NCI-H2107 treated with DMSO at 0.1 percent for 48 hours (cell line): ENCODE measurements at regions not wholly inside any gene's neighbourhood (a gene's known extent, or its start where the extent isn't known, plus 50 kb on each side); places are given as distances from the start of the nearest gene placed in this dataset.
"Not testable (repeated sequence)": the region's sequence is repeated elsewhere in the genome, so short reads cannot be mapped to it uniquely, and the experiment has no call there.

Source experiments
- DNase-seq: peaks from one replicate; lab custom pipeline; 2025; ENCODE audit not compliant: unreplicated experiment; lab: John Stamatoyannopoulos, UW

DNA sequence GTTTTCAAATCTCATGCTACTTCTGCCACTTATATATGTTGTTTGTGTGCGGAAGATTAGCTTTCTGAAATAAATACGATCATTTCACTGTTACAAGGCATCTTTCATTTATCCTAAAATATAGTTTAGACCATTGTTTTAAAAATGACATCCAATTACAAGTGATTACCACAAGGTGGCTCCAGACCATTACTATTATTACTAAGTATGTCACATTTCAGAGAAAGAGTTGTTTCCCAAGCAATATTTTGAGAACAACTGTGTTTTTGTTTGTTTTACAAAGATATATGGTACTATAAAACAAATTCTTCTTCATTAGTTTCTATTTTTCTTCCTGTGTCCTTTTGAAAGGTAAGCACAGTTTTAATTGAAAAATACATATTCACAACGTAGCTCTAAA is 136.0 kb upstream of the RAP2B start:
- DNase-seq = peak; percentile 14

- no peak for DNase-seq
Measured at GRCh38 chr3:153028381-153028780, 133.6 kb upstream of the RAP2B start.

GRCh38 chr3:153029350-153029749 is 132.7 kb upstream of the RAP2B start:
- no peak for DNase-seq

GRCh38 chr3:153032891-153033290 is 129.1 kb upstream of the RAP2B start:
- no peak for DNase-seq

GRCh38 chr3:153036846-153037245 is 125.2 kb upstream of the RAP2B start:
- DNase-seq = no peak

DNA sequence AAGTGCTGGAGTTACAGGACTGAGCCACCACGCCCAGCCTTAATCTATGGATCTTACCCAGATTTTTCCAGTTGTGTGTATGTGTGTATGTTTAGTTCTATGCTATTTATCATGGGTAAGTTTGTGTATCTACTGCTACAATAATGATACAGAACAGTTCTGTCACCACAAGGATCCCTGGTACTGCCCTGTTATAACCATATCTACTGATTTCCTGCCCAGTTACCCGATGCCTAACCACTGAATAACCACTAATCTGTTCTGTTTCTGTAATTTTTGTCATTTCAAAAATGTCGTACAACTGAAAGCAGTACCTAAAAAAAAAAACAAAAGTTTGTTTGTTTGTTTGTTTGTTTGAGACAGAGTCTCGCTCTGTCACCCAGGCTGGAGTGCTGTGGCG is 123.7 kb upstream of the RAP2B start:
- DNase-seq = no peak

DNA sequence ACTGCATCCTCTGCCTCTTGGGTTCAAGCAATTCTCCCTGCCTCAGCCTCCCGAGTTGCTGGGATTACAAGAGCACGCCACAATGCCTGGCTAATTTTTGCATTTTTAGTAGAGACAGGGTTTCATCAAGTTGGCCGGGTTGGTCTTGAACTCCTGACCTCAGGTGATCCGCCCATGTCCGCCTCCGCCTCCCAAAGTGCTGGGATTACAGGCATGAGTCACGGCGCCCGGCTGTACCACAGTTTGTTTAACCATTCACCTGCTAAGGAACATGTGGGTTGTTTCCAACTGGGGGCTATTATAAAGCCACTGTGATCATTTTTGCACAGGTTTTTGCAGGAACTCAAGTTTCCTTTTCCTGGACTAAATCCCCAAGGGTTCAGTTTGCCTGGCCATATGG is 123.2 kb upstream of the RAP2B start:
- DNase-seq = no peak

GRCh38 chr3:153041181-153041580 is 120.8 kb upstream of the RAP2B start:
- DNase-seq = no peak

DNA sequence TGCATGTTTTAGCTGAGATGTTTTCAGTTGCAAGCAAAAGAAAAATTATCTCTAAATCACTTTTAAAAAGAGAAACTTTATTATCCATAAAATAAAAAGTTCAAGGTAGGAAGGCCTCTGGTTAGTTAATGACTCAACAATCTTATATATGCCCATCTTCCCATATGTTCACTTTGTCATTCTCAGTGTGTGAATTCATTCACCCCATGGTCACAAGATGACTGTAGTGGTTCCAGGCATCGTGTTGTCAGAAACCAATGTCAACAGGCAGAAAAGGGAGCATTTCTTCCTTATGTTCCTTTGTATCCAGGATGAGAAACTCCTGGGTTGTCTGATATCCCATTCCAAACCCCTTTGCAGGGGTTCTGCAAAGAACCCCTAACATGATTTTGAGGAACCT is 119.9 kb upstream of the RAP2B start:
- DNase-seq = no peak

DNA sequence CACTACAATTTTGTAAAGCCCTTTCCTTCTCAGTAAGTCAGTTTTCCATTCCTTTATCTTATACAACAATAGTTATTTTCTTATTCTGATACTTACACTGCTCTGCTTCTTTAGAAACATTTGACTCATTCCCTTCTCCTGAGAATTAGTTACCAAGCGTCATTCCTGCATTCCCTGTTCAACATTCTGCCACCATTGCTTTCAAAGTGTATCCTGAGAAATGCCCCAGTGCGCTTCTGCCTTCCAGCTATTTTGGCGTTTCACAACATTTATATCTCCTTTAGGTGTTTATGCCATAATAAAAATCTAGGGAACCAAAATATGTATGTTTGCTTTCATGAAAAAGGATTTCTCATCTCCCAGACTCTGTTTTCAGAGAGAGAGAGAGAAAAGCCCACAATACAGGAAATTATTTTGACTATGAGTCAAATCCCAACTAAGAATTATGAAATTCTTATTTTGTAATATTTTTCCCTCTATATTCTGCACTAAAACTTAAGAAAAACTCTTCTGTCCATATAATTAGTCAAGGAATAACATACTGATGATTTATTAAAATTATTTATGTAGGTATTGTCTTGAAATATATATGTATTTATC is 118.2 kb upstream of the RAP2B start:
- no peak for DNase-seq

GRCh38 chr3:153045150-153045549 is 116.9 kb upstream of the RAP2B start:
- no peak for DNase-seq

GRCh38 chr3:153050978-153051377 is 111.0 kb upstream of the RAP2B start:
- no peak for DNase-seq

DNA sequence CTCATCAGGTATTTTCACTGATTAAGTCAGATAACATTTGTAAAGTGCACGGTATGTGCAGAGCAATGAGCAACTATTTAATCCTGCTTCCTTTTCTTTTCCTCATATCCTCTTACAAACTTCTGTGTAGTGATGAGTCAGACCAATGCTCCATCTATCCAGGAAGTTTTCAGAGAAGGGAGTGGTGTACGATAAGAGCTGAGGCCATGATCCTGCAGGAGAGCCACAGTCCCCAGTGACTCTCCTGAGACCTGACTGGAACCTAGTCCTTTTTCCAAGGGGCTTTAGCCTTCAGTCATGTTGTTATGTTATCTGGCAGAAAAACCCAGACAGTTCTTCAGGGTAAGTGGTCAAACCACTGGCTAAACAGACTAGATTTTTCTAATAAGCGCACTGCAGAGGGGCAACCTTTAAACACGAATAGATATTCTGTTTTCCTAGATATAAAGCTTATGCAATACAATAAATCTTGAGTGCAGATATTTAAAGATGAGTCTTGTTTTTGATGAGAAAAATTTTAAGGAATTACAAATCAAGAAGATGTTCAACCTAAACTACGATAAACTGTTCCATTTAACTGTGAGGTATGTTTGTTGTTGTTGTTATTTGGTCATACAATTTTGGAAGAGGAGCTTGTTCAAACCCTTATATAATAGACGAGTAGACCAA is 110.5 kb upstream of the RAP2B start:
- no peak for DNase-seq

- no peak for DNase-seq
Measured at GRCh38 chr3:153052096-153052460, 109.9 kb upstream of the RAP2B start.

- DNase-seq = no peak
Measured at GRCh38 chr3:153055217-153055616, 106.8 kb upstream of the RAP2B start.

DNA sequence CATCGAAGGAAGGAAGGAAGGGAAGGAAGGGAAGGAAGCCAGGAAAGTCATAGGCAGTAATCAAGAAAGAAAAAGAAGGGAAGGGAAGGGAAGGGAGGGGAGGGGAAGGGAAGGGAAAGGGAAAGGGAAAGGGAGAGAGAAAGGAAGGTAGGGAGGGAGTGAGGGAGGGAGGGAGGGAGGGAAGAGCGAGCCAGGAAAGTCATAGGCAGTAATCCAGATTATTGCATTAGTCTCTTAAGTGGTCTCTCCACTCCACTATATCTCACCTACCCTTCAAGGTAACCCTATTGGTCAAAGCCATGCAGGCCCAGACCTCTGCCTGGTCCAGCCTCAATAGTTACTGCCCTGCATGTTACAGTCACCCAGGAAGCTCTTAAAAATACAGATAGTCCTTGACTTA is 106.2 kb upstream of the RAP2B start:
- no peak for DNase-seq

- not testable (repeated sequence) for DNase-seq
Measured at GRCh38 chr3:153058031-153058688, 103.9 kb upstream of the RAP2B start.

DNA sequence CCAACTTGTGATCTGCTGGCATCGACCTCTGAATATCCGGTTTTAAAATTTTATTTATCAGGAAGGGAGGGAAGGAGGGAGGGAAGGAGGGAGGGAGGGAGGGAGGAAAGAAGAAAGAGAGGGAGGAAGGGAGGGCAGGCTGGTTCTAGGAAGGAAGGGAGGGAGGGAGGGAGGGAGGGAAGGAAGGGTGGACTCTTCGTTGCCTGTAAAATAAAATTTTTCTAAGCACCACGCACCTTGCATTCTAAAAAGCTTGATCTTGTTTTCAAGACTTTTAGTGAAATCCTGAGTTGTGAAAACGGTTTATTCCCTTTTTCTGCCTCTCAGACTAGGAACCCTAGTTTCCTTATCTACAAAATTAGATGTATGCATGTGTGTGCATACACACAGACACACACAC is 101.7 kb upstream of the RAP2B start:
- DNase-seq = no peak

GRCh38 chr3:153061938-153062528 is 100.0 kb upstream of the RAP2B start:
- no peak for DNase-seq

- no peak for DNase-seq
Measured at GRCh38 chr3:153063337-153063736, 98.7 kb upstream of the RAP2B start.

GRCh38 chr3:153066983-153067382 is 95.0 kb upstream of the RAP2B start:
- no peak for DNase-seq
